BJ (cell line): ENCODE measurements at regions not wholly inside any gene's neighbourhood (a gene's known extent, or its start where the extent isn't known, plus 50 kb on each side); places are given as distances from the start of the nearest gene placed in this dataset.

Source experiments
- CTCF ChIA-PET: fragments of 350-600 bp; formaldehyde crosslinking; extraction: SDS; loops from one replicate; lab custom pipeline; 2021; ENCODE audit warnings: antibody characterized with exemption, inconsistent platforms; lab: Yijun Ruan, JAX
- POLR2A ChIA-PET: fragments of 300-600 bp; sonication (Branson Sonifier 250); formaldehyde crosslinking; extraction: SDS; loops from one replicate; lab custom pipeline; 2021; ENCODE audit warnings: antibody characterized with exemption; lab: Charles Lee
- DNase-seq: peaks from one replicate; pipeline ENCODE4 v3.0.0-alpha.2; 2011; ENCODE audit warnings: low read depth
- H3K27me3 ChIP-seq: 2 replicates; pipeline ENCODE4 v1.6.0; 2011; ENCODE audit warnings: low read length; ENCODE audit not compliant: control insufficient read depth, insufficient read depth
- H3K36me3 ChIP-seq: 2 replicates; pipeline ENCODE4 v1.5.1; 2011; ENCODE audit warnings: low read length; ENCODE audit not compliant: control insufficient read depth, insufficient read depth
- H3K4me3 ChIP-seq: 2 replicates; pipeline ENCODE4 v1.5.1; 2011; ENCODE audit warnings: low read depth, mild to moderate bottlenecking, control low read depth, low read length
- TF ChIP-seq, protein P1 (sequence below): IDR thresholded peaks from 2 replicates; pipeline ENCODE4 v1.5.1; 2011; ENCODE audit warnings: low read depth, mild to moderate bottlenecking, control low read depth, inconsistent platforms, low read length, moderate library complexity; ENCODE audit not compliant: insufficient read depth

- H3K27me3 ChIP-seq: no peaks in the 10 kb centered on the region
- TF ChIP-seq, protein P1, sequence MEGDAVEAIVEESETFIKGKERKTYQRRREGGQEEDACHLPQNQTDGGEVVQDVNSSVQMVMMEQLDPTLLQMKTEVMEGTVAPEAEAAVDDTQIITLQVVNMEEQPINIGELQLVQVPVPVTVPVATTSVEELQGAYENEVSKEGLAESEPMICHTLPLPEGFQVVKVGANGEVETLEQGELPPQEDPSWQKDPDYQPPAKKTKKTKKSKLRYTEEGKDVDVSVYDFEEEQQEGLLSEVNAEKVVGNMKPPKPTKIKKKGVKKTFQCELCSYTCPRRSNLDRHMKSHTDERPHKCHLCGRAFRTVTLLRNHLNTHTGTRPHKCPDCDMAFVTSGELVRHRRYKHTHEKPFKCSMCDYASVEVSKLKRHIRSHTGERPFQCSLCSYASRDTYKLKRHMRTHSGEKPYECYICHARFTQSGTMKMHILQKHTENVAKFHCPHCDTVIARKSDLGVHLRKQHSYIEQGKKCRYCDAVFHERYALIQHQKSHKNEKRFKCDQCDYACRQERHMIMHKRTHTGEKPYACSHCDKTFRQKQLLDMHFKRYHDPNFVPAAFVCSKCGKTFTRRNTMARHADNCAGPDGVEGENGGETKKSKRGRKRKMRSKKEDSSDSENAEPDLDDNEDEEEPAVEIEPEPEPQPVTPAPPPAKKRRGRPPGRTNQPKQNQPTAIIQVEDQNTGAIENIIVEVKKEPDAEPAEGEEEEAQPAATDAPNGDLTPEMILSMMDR: no peak
- H3K36me3 ChIP-seq: no peaks in the 10 kb centered on the region
- ChIA-PET CTCF (no interaction called here), POLR2A (no interaction called here)
- no peak for DNase-seq
- H3K4me3 ChIP-seq: no peak overlapping the region
These were observed 983.7 kb downstream of the STIM2 start for GRCh38 chr4:27844376-27844775.

DNA sequence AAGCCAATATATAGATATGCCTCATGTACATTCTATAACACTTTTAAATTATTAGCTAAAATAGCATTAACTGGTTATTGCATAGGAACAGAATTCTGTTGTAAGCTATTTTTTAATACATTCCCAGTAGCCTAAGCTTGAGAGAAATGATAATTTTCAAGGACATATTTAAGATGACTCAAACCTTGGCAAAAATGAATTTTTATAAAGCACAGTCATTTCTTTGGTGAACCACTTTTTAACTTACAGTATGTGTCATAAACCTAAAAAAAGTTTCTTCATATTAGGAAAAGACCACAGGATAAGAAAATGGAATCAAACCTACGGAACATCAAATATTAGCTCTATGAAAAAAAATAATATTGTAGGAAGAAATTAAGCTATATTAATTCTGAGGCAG is 986.3 kb downstream of the STIM2 start:
- Histone ChIP-seq H3K27me3 (no peaks in the 10 kb centered on the region), H3K36me3 (no peaks in the 10 kb centered on the region), H3K4me3 (no peak overlapping the region)
- ChIA-PET POLR2A (no interaction called here), CTCF (interaction anchor here (0.8 kb wide), 1 partner anchor 12 kb away, joined by 3 read pairs; no protein-coding TSS in a partner anchor)
- TF ChIP-seq, protein P1: no peak
- DNase-seq: no peak

DNA sequence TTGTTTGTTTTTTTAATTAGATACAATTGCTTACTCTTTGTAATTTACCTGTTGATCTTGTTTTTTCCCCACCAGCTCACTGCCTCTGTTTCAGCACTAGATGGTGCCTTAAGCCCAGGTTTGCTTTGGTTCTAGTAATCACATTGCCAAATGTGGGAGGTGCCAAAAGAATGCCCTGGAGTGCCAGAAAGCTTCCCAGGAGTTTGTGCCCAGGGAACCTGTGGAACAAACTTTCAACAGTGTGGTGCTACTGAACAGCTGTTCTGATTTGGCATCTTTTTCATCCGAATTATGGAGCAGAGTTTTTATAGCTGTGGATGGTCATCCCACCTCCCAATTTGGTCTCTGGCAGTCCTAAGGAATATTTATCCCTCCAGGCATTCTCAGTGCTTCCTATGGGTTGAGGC is 1000.7 kb downstream of the STIM2 start:
- Histone ChIP-seq H3K4me3 (no peak overlapping the region), H3K27me3 (no peaks in the 10 kb centered on the region), H3K36me3 (no peaks in the 10 kb centered on the region)
- TF ChIP-seq, protein P1: peak; percentile 49
- DNase-seq: no peak
- ChIA-PET CTCF (no interaction called here), POLR2A (no interaction called here)

DNA sequence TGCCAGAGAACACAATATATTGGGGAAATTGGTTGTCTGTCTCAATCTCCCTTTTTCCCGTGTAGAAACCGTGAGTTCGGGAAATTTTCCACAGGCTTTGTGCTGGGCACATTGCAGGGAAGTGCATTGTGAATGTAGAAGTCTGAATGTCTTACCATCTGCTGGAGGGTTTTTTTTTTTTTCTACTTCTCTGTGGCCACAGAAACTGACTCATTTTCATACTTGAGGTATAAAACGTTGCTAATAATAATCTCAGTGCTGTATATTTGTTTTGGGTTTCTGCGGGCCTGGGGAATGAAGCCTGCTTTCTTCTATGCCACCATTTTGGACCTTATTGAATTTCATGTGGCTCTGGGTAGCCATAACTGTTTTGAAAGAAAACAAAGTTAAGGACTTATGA is 1001.2 kb downstream of the STIM2 start:
- TF ChIP-seq, protein P1: no peak
- CTCF ChIA-PET: no interaction called here
- no peak for DNase-seq
- POLR2A ChIA-PET: no interaction called here
- H3K27me3 ChIP-seq: no peaks in the 10 kb centered on the region
- no peaks in the 10 kb centered on the region for H3K36me3 ChIP-seq
- H3K4me3 ChIP-seq: no peak overlapping the region

DNA sequence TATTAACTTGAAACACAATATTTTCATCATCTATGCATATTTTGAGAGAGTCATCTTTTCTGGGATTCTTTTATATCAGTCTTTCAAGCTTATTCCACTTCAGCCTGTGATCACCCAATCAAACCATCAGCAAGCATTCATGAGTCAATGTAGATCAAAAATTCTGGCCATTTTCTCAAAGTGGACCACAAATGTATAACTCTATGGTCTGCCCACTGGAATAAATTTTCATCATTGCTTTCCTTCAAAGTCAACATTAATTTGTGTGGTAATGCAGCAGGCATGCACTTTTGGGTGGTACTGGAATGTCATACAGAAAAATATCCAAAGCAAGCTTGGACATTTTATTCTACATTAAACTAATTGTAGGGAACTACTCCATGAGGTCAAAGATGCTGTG is 1013.0 kb downstream of the STIM2 start:
- ChIA-PET POLR2A (no interaction called here), CTCF (no interaction called here)
- Histone ChIP-seq H3K36me3 (no peaks in the 10 kb centered on the region), H3K27me3 (no peaks in the 10 kb centered on the region), H3K4me3 (no peak overlapping the region)
- no peak for DNase-seq
- TF ChIP-seq, protein P1: no peak
